ENCODE measurements at regions not wholly inside any gene's neighbourhood (a gene's known extent, or its start where the extent isn't known, plus 50 kb on each side); places are given as distances from the start of the nearest gene placed in this dataset.

DNA sequence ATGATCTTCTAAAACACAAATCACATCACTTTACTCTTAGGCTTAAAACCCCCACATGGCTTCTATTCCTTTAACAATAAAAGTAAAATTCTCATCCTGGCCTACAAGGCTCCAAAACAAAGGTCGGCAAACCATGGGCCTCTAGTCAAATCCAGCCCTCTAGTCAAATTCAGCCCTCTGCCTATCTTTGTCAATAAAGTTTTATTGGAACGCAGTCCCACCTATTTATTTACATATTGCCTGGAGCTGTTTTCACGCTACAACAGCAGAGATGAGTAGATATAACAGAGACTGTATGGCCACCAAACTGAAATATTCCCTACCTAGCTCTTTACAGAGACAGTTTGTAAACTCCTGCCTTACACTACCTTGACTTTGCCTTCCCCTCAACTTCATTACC, 178.8 kb downstream of the PTPN20 start:
- TF ChIP-seq, protein P1, sequence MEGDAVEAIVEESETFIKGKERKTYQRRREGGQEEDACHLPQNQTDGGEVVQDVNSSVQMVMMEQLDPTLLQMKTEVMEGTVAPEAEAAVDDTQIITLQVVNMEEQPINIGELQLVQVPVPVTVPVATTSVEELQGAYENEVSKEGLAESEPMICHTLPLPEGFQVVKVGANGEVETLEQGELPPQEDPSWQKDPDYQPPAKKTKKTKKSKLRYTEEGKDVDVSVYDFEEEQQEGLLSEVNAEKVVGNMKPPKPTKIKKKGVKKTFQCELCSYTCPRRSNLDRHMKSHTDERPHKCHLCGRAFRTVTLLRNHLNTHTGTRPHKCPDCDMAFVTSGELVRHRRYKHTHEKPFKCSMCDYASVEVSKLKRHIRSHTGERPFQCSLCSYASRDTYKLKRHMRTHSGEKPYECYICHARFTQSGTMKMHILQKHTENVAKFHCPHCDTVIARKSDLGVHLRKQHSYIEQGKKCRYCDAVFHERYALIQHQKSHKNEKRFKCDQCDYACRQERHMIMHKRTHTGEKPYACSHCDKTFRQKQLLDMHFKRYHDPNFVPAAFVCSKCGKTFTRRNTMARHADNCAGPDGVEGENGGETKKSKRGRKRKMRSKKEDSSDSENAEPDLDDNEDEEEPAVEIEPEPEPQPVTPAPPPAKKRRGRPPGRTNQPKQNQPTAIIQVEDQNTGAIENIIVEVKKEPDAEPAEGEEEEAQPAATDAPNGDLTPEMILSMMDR (conservative IDR thresholded peaks at IDR 0.05; ENCODE audit: low read length), result no peak
- no peak for TF ChIP-seq EZH2phosphoT487 (IDR thresholded peaks at IDR 0.05; ENCODE audit: borderline replicate concordance)

Data from Loucy (cell line).